ENCODE measurements at regions not wholly inside any gene's neighbourhood (a gene's known extent, or its start where the extent isn't known, plus 50 kb on each side); places are given as distances from the start of the nearest gene placed in this dataset.

- DNase-seq, result no peak
- Histone ChIP-seq H3K27ac (ENCODE audit: low read depth in 2 of 2, low read length in 2 of 2) (no peak overlapping the region), H3K27me3 (ENCODE audit: control insufficient read depth, insufficient read depth, low read length) (no peaks in the 10 kb centered on the region), H3K9ac (ENCODE audit: low read length in 3 of 3) (no peak overlapping the region), H3K9me3 (ENCODE audit: control insufficient read depth in 2 of 3, insufficient read depth in 1 of 3, low read length in 3 of 3) (peaks cover 0 to 4% (median 0%) of the 10 kb centered on the region in 3 donors), H3K36me3 (ENCODE audit: control insufficient read depth in 2 of 3, insufficient read depth in 3 of 3, low read length in 3 of 3) (no peaks in the 10 kb centered on the region), H3K4me1 (ENCODE audit: control insufficient read depth in 2 of 3, insufficient read depth in 2 of 3, low read depth in 1 of 3, low read length in 3 of 3) (no peaks in the 10 kb centered on the region), H3K4me3 (ENCODE audit: low read length in 3 of 3) (no peak overlapping the region)
- TF ChIP-seq, protein P1, sequence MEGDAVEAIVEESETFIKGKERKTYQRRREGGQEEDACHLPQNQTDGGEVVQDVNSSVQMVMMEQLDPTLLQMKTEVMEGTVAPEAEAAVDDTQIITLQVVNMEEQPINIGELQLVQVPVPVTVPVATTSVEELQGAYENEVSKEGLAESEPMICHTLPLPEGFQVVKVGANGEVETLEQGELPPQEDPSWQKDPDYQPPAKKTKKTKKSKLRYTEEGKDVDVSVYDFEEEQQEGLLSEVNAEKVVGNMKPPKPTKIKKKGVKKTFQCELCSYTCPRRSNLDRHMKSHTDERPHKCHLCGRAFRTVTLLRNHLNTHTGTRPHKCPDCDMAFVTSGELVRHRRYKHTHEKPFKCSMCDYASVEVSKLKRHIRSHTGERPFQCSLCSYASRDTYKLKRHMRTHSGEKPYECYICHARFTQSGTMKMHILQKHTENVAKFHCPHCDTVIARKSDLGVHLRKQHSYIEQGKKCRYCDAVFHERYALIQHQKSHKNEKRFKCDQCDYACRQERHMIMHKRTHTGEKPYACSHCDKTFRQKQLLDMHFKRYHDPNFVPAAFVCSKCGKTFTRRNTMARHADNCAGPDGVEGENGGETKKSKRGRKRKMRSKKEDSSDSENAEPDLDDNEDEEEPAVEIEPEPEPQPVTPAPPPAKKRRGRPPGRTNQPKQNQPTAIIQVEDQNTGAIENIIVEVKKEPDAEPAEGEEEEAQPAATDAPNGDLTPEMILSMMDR (IDR thresholded peaks at IDR 0.05; ENCODE audit: borderline replicate concordance, extremely low read depth, insufficient read depth), result no peak
- intact Hi-C loops (cut with DNase I), result no loop called here
- no peak for FAIRE-seq
Measured at GRCh38 chr11:116607027-116607426, 165.8 kb downstream of the BUD13 start.

GRCh38 chr11:116605543-116606459 lies 167.0 kb downstream of the BUD13 start:
- TF ChIP-seq, protein P1 (IDR thresholded peaks at IDR 0.05; ENCODE audit: borderline replicate concordance, extremely low read depth, insufficient read depth), result peak; percentile 19
- H3K27ac ChIP-seq (ENCODE audit: low read depth in 2 of 2, low read length in 2 of 2), result no peak overlapping the region
- no peaks in the 10 kb centered on the region for H3K9me3 ChIP-seq (ENCODE audit: control insufficient read depth in 2 of 3, insufficient read depth in 1 of 3, low read length in 3 of 3)
- H3K4me1 ChIP-seq (ENCODE audit: control insufficient read depth in 2 of 3, insufficient read depth in 2 of 3, low read depth in 1 of 3, low read length in 3 of 3), result no peaks in the 10 kb centered on the region
- intact Hi-C loops (cut with DNase I), result no loop called here
- no peaks in the 10 kb centered on the region for H3K36me3 ChIP-seq (ENCODE audit: control insufficient read depth in 2 of 3, insufficient read depth in 3 of 3, low read length in 3 of 3)
- no peak overlapping the region for H3K9ac ChIP-seq (ENCODE audit: low read length in 3 of 3)
- H3K4me3 ChIP-seq (ENCODE audit: low read length in 3 of 3), result no peak overlapping the region
- DNase-seq (peak in 4 of 5 donors; percentile 76 to 90 (median 88)), FAIRE-seq (no peak)
- H3K27me3 ChIP-seq (ENCODE audit: control insufficient read depth, insufficient read depth, low read length), result no peaks in the 10 kb centered on the region

DNA sequence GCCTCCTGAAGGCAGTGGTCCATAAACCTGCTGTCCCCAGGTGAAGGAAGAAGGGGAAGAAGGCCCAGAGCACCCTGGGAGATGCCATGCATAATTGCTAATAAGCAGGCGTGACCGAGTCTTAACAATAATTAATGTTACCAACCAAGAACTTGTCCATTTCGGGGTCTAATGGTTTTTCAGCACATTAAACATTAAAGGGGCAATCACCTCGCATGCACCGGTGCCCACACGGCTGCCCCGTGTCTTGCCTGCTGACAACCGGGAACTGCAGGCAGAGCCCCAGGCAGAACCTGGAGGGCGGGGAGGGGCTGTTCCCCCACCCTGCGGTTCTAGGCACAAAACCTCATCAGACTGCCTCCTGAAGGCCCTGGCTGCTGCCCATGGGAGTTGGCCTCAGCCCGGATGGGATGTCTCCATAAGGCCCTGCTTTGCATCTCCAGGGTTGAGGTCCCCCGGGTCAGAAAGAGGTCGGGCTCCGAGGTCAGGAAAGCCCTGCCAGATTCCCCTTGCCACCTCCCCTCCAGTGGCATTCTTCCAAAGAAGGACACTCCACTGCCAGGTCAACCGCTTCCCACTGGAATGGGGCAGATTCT lies 169.0 kb downstream of the BUD13 start:
- Histone ChIP-seq H3K4me3 (ENCODE audit: low read length in 3 of 3) (no peak overlapping the region), H3K4me1 (ENCODE audit: control insufficient read depth in 2 of 3, insufficient read depth in 2 of 3, low read depth in 1 of 3, low read length in 3 of 3) (no peaks in the 10 kb centered on the region), H3K27me3 (ENCODE audit: control insufficient read depth, insufficient read depth, low read length) (no peaks in the 10 kb centered on the region), H3K9me3 (ENCODE audit: control insufficient read depth in 2 of 3, insufficient read depth in 1 of 3, low read length in 3 of 3) (no peaks in the 10 kb centered on the region), H3K27ac (ENCODE audit: low read depth in 2 of 2, low read length in 2 of 2) (no peak overlapping the region), H3K36me3 (ENCODE audit: control insufficient read depth in 2 of 3, insufficient read depth in 3 of 3, low read length in 3 of 3) (no peaks in the 10 kb centered on the region), H3K9ac (ENCODE audit: low read length in 3 of 3) (no peak overlapping the region)
- no peak for FAIRE-seq
- intact Hi-C loops (cut with DNase I), result no loop called here
- DNase-seq, result peak in 4 of 5 donors; percentile 36 to 71 (median 58)
- TF ChIP-seq, protein P1 (IDR thresholded peaks at IDR 0.05; ENCODE audit: borderline replicate concordance, extremely low read depth, insufficient read depth), result no peak
